ENCODE measurements at regions not wholly inside any gene's neighbourhood (a gene's known extent, or its start where the extent isn't known, plus 50 kb on each side); places are given as distances from the start of the nearest gene placed in this dataset.

DNA sequence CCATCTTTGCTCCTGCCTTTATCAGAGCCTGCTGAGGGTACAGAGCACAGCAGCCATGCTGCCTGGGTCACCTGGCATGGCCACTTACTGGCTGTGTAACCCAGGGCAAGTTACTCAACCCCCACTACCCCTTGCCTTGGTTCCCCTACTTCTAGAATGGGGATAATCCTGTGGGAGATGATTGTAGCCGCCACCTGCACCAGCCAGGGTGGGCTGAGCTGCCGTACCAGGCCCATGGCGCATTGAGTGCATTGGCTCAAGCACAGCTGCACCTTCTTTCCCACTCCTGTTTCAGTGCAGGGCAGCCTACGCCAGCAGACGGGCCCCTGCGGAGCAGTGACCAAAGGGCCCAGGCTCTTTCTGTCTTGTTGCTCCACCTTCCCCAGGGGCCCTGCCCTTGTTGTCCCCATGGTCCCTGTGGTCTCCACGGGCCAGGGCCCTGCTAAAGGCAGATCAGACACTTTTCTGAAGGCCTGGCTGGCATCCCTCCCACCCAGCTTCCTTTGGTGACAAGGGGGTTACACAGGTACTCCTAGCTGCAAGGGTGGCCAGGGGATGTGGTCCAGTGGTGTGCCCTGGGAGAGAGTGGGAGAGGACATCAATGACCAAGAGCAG is 159.4 kb upstream of the MLN start:
- H3K27ac ChIP-seq: no peak overlapping the region
- H3K27me3 ChIP-seq: peaks cover 0 to 29% of the 10 kb centered on the region in 2 donors
- peaks cover 0 to 16% (median 0%) of the 10 kb centered on the region in 4 donors for H3K9me3 ChIP-seq
- 88 to 89% methylated on average over 6 to 7 of the region's 7 CpGs for whole genome bisulfite sequencing, 2 donors
- no peaks in the 10 kb centered on the region for H3K4me1 ChIP-seq
- no peak for TF ChIP-seq CTCF (IDR thresholded peaks at IDR 0.05)
- TF ChIP-seq POLR2A (IDR thresholded peaks at IDR 0.05): no peak
- TF ChIP-seq EP300 (IDR thresholded peaks at IDR 0.05): no peak
- no peak for DNase-seq (ENCODE audit: low spot score in 2 of 2)
- no peak overlapping the region for H3K4me3 ChIP-seq
- no peaks in the 10 kb centered on the region for H3K36me3 ChIP-seq

DNA sequence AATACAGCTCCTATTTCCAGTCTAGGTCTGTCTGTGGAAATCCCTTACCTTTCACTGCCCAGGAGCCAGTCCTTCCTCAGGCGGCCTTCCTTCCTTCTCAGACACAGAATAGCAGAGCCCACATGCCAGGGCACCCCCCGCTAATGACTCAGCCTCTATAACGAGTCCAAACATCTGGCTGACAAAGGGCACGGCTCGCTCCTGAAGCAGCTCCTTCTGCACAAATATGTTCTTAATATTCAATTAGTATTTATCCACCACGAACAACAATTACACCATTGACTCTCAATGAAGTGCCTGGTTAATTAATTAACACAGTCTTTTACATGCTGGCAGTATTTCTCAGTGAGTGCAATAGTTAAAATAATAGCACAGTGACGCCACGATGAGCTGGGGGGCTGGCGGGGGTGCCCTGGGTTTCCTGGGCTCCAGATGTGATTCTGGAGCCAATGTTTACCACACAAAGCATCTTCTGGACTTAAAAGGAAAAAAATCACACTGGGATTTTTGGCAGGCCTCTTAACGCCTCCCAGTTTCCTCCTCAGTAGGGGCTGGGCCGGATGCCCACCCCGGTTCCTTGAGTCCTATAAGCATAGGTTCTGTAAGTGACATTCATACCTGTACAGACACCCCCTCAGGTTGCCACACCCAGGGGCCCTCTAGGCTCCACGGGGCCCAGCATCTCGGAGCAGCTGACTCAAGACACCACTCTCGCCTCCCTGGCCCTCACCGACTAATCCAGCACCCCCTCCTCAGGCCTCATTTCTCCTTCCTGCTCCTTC is 158.6 kb upstream of the MLN start:
- no peak overlapping the region for H3K4me3 ChIP-seq
- WGBS, 2 donors: 54% methylated on average over 16 of the region's 16 CpGs
- no peaks in the 10 kb centered on the region for H3K36me3 ChIP-seq
- TF ChIP-seq EP300 (IDR thresholded peaks at IDR 0.05) (no peak), POLR2A (IDR thresholded peaks at IDR 0.05) (no peak), CTCF (IDR thresholded peaks at IDR 0.05) (no peak)
- H3K27me3 ChIP-seq: peaks cover 0 to 29% of the 10 kb centered on the region in 2 donors
- peaks cover 0 to 16% (median 0%) of the 10 kb centered on the region in 4 donors for H3K9me3 ChIP-seq
- no peak overlapping the region for H3K27ac ChIP-seq
- no peaks in the 10 kb centered on the region for H3K4me1 ChIP-seq
- DNase-seq (ENCODE audit: low spot score in 2 of 2): no peak

DNA sequence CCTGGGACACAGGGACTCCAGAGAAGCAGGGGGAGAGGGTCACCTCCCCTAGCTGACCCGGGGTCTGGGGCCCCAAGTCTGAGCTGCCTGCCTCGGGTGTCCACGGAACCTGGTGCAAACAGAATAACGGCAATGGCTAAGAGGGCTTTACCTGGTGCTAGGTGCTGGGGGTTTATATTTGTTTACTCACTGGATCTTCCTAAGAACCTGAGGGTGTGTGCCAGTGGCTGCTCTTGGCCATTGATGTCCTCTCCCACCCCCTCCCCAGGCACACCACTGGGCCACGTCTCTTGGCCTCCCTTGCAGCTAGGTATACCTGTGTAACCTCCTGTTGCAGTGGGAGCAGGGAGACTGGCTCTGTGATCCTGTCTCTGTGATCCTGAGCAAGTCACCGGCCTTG is 157.9 kb upstream of the MLN start:
- H3K36me3 ChIP-seq: no peaks in the 10 kb centered on the region
- WGBS, 2 donors: 89 to 90% methylated on average over 6 of the region's 6 CpGs
- no peak overlapping the region for H3K4me3 ChIP-seq
- peaks cover 0 to 16% (median 0%) of the 10 kb centered on the region in 4 donors for H3K9me3 ChIP-seq
- no peak for DNase-seq (ENCODE audit: low spot score in 2 of 2)
- no peak overlapping the region for H3K27ac ChIP-seq
- peaks cover 0 to 29% of the 10 kb centered on the region in 2 donors for H3K27me3 ChIP-seq
- H3K4me1 ChIP-seq: no peaks in the 10 kb centered on the region
- TF ChIP-seq POLR2A (IDR thresholded peaks at IDR 0.05) (no peak), CTCF (IDR thresholded peaks at IDR 0.05) (no peak), EP300 (IDR thresholded peaks at IDR 0.05) (no peak)

DNA sequence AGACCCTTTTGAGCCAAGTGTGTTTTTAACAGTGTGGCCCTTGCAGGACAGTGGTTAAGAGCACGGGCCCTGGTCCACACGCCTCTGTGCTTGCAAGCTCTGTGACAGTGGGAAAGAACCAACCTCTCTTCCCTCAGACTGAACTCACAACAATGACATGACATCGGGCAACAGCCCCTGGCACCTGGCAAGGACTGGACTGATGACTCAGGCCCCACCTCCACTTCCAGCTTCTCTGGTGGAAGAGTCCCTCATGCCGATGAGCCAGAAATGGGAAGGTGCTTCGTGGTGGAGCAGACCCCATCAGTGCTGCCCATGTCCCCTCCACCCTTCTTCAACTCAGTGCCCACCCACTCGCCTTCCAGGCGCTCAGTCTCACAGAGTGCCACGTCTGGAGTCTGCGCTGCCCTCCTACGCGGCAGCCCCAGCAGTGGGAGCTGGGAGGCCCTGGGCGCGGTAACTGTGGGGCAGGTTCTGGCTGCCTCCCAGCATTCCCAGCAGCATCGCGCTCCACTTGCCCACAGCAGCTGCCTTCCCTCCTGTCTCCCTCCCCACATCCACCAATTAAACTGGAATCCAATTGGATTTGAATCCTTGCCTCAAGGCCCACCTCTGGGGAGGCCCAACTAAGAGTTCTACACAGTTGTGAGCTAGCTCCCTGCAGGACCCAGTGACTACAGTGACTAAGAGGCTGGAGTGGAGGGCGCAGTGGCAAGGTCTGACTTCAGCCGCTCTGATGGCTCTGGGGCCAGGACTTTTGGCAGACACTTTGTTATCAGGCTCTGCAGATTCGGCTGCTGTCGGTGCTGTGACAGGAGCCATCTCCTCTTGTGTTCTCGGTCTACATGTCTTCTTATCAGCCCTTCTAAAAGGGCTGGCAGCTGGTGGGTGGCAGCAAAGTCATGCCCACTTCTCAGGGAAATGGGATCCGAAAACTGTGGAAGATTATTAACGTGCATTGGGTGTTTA is 156.8 kb upstream of the MLN start:
- no peak for DNase-seq (ENCODE audit: low spot score in 2 of 2)
- H3K27ac ChIP-seq: no peak overlapping the region

More for the DNA sequence above, 156.8 kb upstream of the MLN start:
- 83% methylated on average over 21 to 22 of the region's 22 CpGs for WGBS, 2 donors
- TF ChIP-seq CTCF (IDR thresholded peaks at IDR 0.05): no peak
- no peak for TF ChIP-seq EP300 (IDR thresholded peaks at IDR 0.05)
- no peak for TF ChIP-seq POLR2A (IDR thresholded peaks at IDR 0.05)
- peaks cover 0 to 29% of the 10 kb centered on the region in 2 donors for H3K27me3 ChIP-seq
- peaks cover 0 to 16% (median 0%) of the 10 kb centered on the region in 4 donors for H3K9me3 ChIP-seq
- no peaks in the 10 kb centered on the region for H3K4me1 ChIP-seq
- no peaks in the 10 kb centered on the region for H3K36me3 ChIP-seq
- H3K4me3 ChIP-seq: no peak overlapping the region

Data from tibial nerve (tissue), 4 donors.